HG02610 (cell line): ENCODE measurements at regions not wholly inside any gene's neighbourhood (a gene's known extent, or its start where the extent isn't known, plus 50 kb on each side); places are given as distances from the start of the nearest gene placed in this dataset.
A peak's percentile ranks its signal among the peaks of the same experiment; 100 is the strongest.
"Not testable (repeated sequence)": the region's sequence is repeated elsewhere in the genome, so short reads cannot be mapped to it uniquely, and the experiment has no call there.

Experiments used
- ATAC-seq: cut with Tn5 transposase; IDR thresholded peaks from one replicate; pipeline ENCODE4 v1.9.1; 2021; ENCODE audit warnings: mild to moderate bottlenecking, moderate library complexity; ENCODE audit not compliant: unreplicated experiment

- ATAC-seq: no peak
Measured at GRCh38 chr5:92952243-92952642, 628.8 kb downstream of the NR2F1-AS1 start.

- ATAC-seq: no peak
Measured at GRCh38 chr5:92951746-92952145, 629.3 kb downstream of the NR2F1-AS1 start.

- ATAC-seq: no peak
Measured at GRCh38 chr5:92946546-92946945, 634.5 kb downstream of the NR2F1-AS1 start.

GRCh38 chr5:92945605-92946097, 635.4 kb downstream of the NR2F1-AS1 start:
- no peak for ATAC-seq

- ATAC-seq: no peak
Measured at GRCh38 chr5:92944903-92945604, 636.0 kb downstream of the NR2F1-AS1 start.

GRCh38 chr5:92944337-92944736, 636.7 kb downstream of the NR2F1-AS1 start:
- ATAC-seq: no peak

GRCh38 chr5:92942762-92943161, 638.3 kb downstream of the NR2F1-AS1 start:
- no peak for ATAC-seq

- no peak for ATAC-seq
Measured at GRCh38 chr5:92941806-92942205, 639.2 kb downstream of the NR2F1-AS1 start.

- no peak for ATAC-seq
Measured at GRCh38 chr5:92939428-92939827, 641.6 kb downstream of the NR2F1-AS1 start.

GRCh38 chr5:92937396-92937795, 643.6 kb downstream of the NR2F1-AS1 start:
- not testable (repeated sequence) for ATAC-seq

- no peak for ATAC-seq
Measured at GRCh38 chr5:92930057-92930456, 651.0 kb downstream of the NR2F1-AS1 start.

GRCh38 chr5:92927291-92927778, 653.7 kb downstream of the NR2F1-AS1 start:
- no peak for ATAC-seq

GRCh38 chr5:92923885-92924284, 657.1 kb downstream of the NR2F1-AS1 start:
- no peak for ATAC-seq

- no peak for ATAC-seq
Measured at GRCh38 chr5:92922231-92922967, 658.6 kb downstream of the NR2F1-AS1 start.

- no peak for ATAC-seq
Measured at GRCh38 chr5:92917044-92917443, 664.0 kb downstream of the NR2F1-AS1 start.

GRCh38 chr5:92916036-92916435, 665.0 kb downstream of the NR2F1-AS1 start:
- ATAC-seq: no peak

GRCh38 chr5:92912283-92912682, 668.7 kb downstream of the NR2F1-AS1 start:
- ATAC-seq: no peak

- ATAC-seq: no peak
Measured at GRCh38 chr5:92911851-92912250, 669.2 kb downstream of the NR2F1-AS1 start.

GRCh38 chr5:92911293-92911692, 669.7 kb downstream of the NR2F1-AS1 start:
- no peak for ATAC-seq

- peak; percentile 42 for ATAC-seq
Measured at GRCh38 chr5:92909602-92909962, 671.4 kb downstream of the NR2F1-AS1 start.

- ATAC-seq: peak; percentile 2
Measured at GRCh38 chr5:92908952-92909601, 671.9 kb downstream of the NR2F1-AS1 start.
